Activated CD8-positive, alpha-beta T cell treated with anti-CD3 and anti-CD28 coated beads for 36 hours (primary cell): ENCODE measurements at regions not wholly inside any gene's neighbourhood (a gene's known extent, or its start where the extent isn't known, plus 50 kb on each side); places are given as distances from the start of the nearest gene placed in this dataset.
"Not testable (repeated sequence)": the region's sequence is repeated elsewhere in the genome, so short reads cannot be mapped to it uniquely, and the experiment has no call there.

Source experiments
- ATAC-seq: fragments of 200-7000 bp; cut with Tn5 transposase; one replicate; pipeline ENCODE4 v1.10.0; 2021; ENCODE audit warnings: mild to moderate bottlenecking, moderate library complexity
- CTCF ChIA-PET: fragments of 350-600 bp; sonication (Branson Sonifier 250); formaldehyde crosslinking; loops from one replicate; lab custom pipeline; 2021; ENCODE audit warnings: antibody characterized with exemption; lab: Charles Lee
- POLR2A ChIA-PET: fragments of 350-600 bp; sonication (Branson Sonifier 250); formaldehyde crosslinking; loops from one replicate; lab custom pipeline; 2021; ENCODE audit warnings: antibody characterized with exemption; lab: Charles Lee
- DNase-seq: peaks from one replicate; pipeline ENCODE4 v3.0.0-alpha.2; 2020
- H3K27ac Mint-ChIP-seq: one replicate; pipeline ENCODE4 v1.8.0; 2021; ENCODE audit warnings: mild to moderate bottlenecking, mixed read lengths
- H3K27me3 Mint-ChIP-seq: one replicate; pipeline ENCODE4 v1.8.0; 2021; ENCODE audit warnings: mixed read lengths
- H3K36me3 Mint-ChIP-seq: one replicate; pipeline ENCODE4 v1.8.0; 2021; ENCODE audit warnings: low read depth, mixed read lengths
- H3K4me1 Mint-ChIP-seq: one replicate; pipeline ENCODE4 v1.8.0; 2021; ENCODE audit warnings: low read depth, mixed read lengths
- H3K4me3 Mint-ChIP-seq: one replicate; pipeline ENCODE4 v1.8.0; 2021; ENCODE audit warnings: mild to moderate bottlenecking, moderate library complexity, mixed read lengths
- H3K9me3 Mint-ChIP-seq: one replicate; pipeline ENCODE4 v1.8.0; 2021; ENCODE audit warnings: mixed read lengths
- intact Hi-C: fragments of 100-400 bp; cut with micrococcal nuclease; formaldehyde crosslinking; loops from one replicate; pipeline ENCODE4 v1.10.0; 2022
- TF ChIP-seq, protein P1 (sequence below): fragments of 200-600 bp; IDR thresholded peaks from one replicate; pipeline ENCODE4 v1.8.0; 2022; ENCODE audit warnings: antibody characterized with exemption, mild to moderate bottlenecking

DNA sequence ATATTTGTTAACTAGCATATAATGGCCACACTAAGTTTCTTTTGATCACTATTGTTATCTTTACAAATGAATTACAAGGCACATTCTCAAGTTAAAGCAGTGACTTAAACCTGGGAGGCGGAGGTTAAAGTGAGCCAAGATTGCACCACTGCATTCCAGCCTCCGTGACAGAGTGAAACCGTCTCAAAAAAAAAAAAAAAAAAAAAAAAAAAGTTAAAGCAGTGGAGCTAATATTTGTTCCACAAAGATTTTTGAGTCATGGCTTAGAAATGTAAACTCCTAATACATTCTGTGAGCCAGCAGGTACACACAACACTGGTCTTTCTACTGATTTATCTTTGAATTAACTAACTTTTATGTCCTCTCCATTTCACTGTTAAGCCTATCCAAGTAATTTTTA lies 221.7 kb upstream of the HTR1E start:
- POLR2A ChIA-PET: no interaction called here

DNA sequence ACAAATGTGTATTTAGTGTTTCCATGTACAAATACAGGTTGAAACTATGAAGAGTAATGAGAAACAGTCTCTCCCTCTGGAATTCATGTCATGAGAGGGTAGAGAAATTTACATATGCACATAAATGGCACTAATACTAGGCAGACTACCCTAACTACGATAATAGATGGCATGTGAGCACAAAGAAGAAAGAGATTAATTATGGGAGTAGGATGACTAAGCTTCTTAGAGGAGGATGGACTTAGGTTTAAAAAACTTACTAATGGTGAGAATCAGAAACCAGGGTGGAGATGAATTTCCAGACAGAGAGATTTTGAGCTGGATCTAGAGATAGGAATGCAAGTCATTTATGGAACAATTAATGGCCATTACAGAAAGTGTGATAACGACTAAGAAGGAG lies 225.3 kb upstream of the HTR1E start:
- ChIA-PET CTCF (no interaction called here), POLR2A (no interaction called here)
- Mint-ChIP-seq H3K9me3 (peaks cover 1% of the 10 kb centered on the region), H3K4me1 (no peaks in the 10 kb centered on the region), H3K4me3 (no peak overlapping the region), H3K36me3 (no peaks in the 10 kb centered on the region), H3K27ac (no peak overlapping the region), H3K27me3 (no peaks in the 10 kb centered on the region)
- ATAC-seq: no peak
- TF ChIP-seq, protein P1, sequence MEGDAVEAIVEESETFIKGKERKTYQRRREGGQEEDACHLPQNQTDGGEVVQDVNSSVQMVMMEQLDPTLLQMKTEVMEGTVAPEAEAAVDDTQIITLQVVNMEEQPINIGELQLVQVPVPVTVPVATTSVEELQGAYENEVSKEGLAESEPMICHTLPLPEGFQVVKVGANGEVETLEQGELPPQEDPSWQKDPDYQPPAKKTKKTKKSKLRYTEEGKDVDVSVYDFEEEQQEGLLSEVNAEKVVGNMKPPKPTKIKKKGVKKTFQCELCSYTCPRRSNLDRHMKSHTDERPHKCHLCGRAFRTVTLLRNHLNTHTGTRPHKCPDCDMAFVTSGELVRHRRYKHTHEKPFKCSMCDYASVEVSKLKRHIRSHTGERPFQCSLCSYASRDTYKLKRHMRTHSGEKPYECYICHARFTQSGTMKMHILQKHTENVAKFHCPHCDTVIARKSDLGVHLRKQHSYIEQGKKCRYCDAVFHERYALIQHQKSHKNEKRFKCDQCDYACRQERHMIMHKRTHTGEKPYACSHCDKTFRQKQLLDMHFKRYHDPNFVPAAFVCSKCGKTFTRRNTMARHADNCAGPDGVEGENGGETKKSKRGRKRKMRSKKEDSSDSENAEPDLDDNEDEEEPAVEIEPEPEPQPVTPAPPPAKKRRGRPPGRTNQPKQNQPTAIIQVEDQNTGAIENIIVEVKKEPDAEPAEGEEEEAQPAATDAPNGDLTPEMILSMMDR: no peak
- intact Hi-C loops: no loop called here
- DNase-seq: no peak

More for the DNA sequence above, 221.7 kb upstream of the HTR1E start:
- H3K9me3 Mint-ChIP-seq: peaks cover 3% of the 10 kb centered on the region
- CTCF ChIA-PET: no interaction called here
- DNase-seq (no peak), ATAC-seq (no peak)
- H3K36me3 Mint-ChIP-seq: no peaks in the 10 kb centered on the region
- no peak overlapping the region for H3K4me3 Mint-ChIP-seq
- H3K27ac Mint-ChIP-seq: no peak overlapping the region
- H3K4me1 Mint-ChIP-seq: no peaks in the 10 kb centered on the region
- intact Hi-C loops: no loop called here
- TF ChIP-seq, protein P1: no peak
- H3K27me3 Mint-ChIP-seq: no peaks in the 10 kb centered on the region

DNA sequence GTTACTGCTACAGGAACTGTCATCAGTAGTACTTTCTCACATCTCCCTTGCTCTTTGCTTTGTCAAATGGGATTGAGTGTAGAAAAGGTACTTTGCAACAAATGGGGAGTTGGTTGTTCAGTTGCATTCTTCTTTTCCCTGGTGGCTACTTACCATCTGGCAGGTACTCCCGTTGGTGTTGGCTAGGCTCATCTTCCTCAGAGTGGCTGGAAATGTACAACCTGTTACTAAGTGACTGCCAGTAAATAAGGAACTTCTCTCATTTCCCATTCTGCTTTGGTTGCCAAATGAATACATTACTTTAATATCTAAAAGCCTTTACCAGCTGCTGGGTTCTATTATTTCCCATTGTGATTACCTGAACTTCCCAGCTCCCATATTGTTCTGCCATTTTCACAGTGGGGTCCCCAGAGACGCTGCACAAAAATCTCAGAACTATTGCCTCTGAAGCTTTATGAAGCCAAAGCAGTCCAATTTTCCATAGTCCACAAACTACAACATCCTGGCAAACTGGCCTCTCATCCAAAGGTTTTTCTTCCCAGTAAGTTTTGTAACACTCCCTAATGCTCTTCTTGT lies 229.7 kb upstream of the HTR1E start:
- Mint-ChIP-seq H3K9me3 (peaks cover 2% of the 10 kb centered on the region), H3K27ac (no peak overlapping the region), H3K4me3 (no peak overlapping the region), H3K27me3 (no peaks in the 10 kb centered on the region), H3K4me1 (no peaks in the 10 kb centered on the region), H3K36me3 (no peaks in the 10 kb centered on the region)
- POLR2A ChIA-PET: no interaction called here
- TF ChIP-seq, protein P1: no peak
- CTCF ChIA-PET: no interaction called here
- DNase-seq (no peak), ATAC-seq (no peak)
- intact Hi-C loops: no loop called here

DNA sequence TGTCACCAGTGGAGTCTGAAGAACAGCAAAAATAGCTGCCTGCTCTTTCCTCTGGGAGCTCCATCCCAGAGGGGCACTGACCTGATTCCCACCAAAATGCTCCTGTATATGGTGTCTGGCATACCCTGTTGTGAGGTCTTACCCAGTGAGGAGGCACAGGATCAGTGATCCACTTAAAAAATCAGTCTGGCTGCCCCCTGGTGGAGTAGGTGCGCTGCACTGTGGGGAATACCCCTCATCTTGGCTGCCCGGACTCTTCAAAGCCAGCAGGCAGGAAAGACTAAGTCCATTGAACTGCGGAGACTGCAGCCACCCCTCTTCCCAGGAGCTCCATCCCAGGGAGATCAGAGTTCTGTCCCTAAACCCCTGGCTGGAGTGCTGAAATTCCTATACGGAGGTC lies 230.9 kb upstream of the HTR1E start:
- no peak overlapping the region for H3K27ac Mint-ChIP-seq
- no peaks in the 10 kb centered on the region for H3K27me3 Mint-ChIP-seq
- POLR2A ChIA-PET: no interaction called here
- intact Hi-C loops: no loop called here
- ATAC-seq (no peak), DNase-seq (no peak)
- H3K4me1 Mint-ChIP-seq: no peaks in the 10 kb centered on the region
- H3K4me3 Mint-ChIP-seq: no peak overlapping the region
- TF ChIP-seq, protein P1: no peak
- H3K36me3 Mint-ChIP-seq: no peaks in the 10 kb centered on the region
- H3K9me3 Mint-ChIP-seq: peaks cover 4% of the 10 kb centered on the region
- CTCF ChIA-PET: no interaction called here

DNA sequence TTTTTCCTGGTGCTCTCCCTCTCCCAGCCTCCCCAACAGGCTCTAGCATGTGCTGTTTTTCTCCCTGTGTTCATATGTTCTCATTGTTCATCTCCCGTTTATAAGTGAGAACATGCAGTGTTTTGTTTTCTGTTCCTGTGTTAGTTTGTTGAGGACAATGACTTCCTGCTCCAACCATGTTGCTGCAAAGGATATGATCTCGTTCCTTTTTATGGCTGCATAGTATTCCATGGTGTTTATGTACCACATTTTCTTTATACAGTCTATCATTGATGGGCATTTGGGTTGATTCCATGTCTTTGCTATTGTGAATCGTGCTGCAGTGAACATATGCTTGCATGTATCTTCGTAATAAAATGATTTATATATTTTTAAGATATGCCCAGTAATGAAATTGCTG lies 236.1 kb upstream of the HTR1E start:
- ATAC-seq, H3K4me3 Mint-ChIP-seq, H3K4me1 Mint-ChIP-seq, DNase-seq, H3K36me3 Mint-ChIP-seq, intact Hi-C loops, H3K27ac Mint-ChIP-seq, H3K9me3 Mint-ChIP-seq, CTCF ChIA-PET, POLR2A ChIA-PET, H3K27me3 Mint-ChIP-seq: not testable (repeated sequence)

DNA sequence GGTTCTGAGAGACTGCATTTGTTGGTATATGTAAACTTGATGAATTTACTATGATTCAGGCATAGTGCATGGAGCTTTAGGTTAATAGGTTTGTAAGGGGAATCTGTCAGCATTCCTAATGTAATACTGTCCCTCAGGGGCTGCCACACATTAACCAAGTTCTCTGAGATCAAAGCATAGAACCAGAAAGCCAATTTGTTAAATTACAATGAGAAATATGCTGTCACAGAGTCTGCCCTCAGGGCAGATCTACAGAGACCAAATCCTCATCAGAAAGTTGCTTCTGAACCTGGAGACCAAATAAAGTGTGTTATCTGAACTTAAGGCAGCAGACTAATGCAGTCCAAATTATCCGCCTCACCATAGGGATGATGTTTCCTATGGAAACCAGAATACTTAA lies 250.8 kb upstream of the HTR1E start:
- ChIA-PET CTCF (no interaction called here), POLR2A (no interaction called here)
- TF ChIP-seq, protein P1: no peak
- DNase-seq (no peak), ATAC-seq (no peak)
- Mint-ChIP-seq H3K27me3 (no peaks in the 10 kb centered on the region), H3K27ac (no peak overlapping the region), H3K4me3 (no peak overlapping the region), H3K36me3 (no peaks in the 10 kb centered on the region), H3K9me3 (no peaks in the 10 kb centered on the region), H3K4me1 (no peaks in the 10 kb centered on the region)
- intact Hi-C loops: no loop called here
